ENCODE measurements at regions not wholly inside any gene's neighbourhood (a gene's known extent, or its start where the extent isn't known, plus 50 kb on each side); places are given as distances from the start of the nearest gene placed in this dataset.

DNA sequence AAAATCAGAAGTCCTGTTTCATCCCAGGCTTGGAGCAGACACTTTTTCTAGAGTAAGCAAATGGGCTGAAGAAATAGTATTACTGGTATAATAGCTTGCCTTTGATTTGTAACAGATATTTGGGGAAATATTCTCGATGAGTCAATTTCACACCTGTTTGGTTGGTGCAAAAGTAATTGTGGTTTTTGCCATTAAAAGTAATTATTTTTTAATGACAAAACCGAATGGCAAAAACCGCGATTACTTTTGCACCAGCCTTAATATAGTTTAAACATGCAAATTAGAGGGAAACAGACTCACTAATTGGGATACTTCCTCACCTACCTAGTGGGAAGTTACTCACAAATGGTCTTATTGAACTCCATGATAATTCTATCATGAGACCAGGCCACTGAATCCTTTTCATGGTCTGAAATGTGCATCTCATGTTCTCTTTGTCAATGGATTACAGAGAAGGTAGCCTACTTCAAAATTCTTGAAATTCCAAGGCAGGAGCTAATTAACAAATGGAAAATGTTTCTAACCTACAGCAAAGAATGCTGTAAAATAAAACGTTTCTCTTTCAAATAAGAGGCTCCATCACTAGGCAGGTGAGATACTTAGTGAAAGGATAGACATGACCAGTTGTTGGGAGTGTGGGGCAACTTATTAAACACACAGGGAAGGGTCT, 391.3 kb downstream of the EMP1 start:
- TF ChIP-seq, protein P1, sequence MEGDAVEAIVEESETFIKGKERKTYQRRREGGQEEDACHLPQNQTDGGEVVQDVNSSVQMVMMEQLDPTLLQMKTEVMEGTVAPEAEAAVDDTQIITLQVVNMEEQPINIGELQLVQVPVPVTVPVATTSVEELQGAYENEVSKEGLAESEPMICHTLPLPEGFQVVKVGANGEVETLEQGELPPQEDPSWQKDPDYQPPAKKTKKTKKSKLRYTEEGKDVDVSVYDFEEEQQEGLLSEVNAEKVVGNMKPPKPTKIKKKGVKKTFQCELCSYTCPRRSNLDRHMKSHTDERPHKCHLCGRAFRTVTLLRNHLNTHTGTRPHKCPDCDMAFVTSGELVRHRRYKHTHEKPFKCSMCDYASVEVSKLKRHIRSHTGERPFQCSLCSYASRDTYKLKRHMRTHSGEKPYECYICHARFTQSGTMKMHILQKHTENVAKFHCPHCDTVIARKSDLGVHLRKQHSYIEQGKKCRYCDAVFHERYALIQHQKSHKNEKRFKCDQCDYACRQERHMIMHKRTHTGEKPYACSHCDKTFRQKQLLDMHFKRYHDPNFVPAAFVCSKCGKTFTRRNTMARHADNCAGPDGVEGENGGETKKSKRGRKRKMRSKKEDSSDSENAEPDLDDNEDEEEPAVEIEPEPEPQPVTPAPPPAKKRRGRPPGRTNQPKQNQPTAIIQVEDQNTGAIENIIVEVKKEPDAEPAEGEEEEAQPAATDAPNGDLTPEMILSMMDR (CRISPR knock-in tag; IDR thresholded peaks at IDR 0.05), result no peak
- TF ChIP-seq ZNF619 (CRISPR knock-in tag; IDR thresholded peaks at IDR 0.05) (no peak), SOX6 (IDR thresholded peaks at IDR 0.05) (no peak), SOX6 (CRISPR knock-in tag; IDR thresholded peaks at IDR 0.05) (no peak), CREM (IDR thresholded peaks at IDR 0.05) (no peak), CREM (CRISPR knock-in tag; IDR thresholded peaks at IDR 0.05) (no peak), EP300 (IDR thresholded peaks at IDR 0.05; ENCODE audit: low read depth in 2 of 2, low read length in 2 of 2) (no peak), EP300 (CRISPR knock-in tag; IDR thresholded peaks at IDR 0.05; ENCODE audit: borderline replicate concordance) (no peak), ZNF678 (CRISPR knock-in tag; IDR thresholded peaks at IDR 0.05) (no peak), RFX5 (IDR thresholded peaks at IDR 0.05; ENCODE audit: low read depth, low read length) (no peak), POLR2AphosphoS5 (IDR thresholded peaks at IDR 0.05; ENCODE audit: low read depth, low read length) (no peak)

Data from HepG2 (cell line).